NCI-H526 treated with DMSO at 0.1 percent for 48 hours (cell line): ENCODE measurements at regions not wholly inside any gene's neighbourhood (a gene's known extent, or its start where the extent isn't known, plus 50 kb on each side); places are given as distances from the start of the nearest gene placed in this dataset.
"Not testable (repeated sequence)": the region's sequence is repeated elsewhere in the genome, so short reads cannot be mapped to it uniquely, and the experiment has no call there.

Experiments used
- DNase-seq: peaks from one replicate; lab custom pipeline; 2025; lab: John Stamatoyannopoulos, UW

DNA sequence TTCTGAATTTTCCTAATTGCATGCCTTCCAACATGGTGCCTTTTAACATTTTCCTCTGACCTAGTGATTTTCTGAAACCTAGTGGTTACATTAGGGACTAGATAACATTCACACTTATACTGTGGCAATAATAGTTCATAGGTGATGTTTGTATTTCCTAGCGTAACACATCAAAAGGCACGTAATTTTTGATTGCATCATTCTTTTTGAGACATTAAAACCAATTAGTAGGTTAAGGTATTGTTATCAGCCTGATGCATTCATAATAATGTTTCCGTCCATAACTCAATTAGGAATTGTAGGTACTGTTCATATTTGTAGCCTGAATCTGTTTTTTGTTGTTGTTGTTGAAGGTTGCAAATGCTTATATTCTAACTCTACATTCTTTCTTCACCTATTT is 192.4 kb downstream of the ANXA1 start:
- no peak for DNase-seq

DNA sequence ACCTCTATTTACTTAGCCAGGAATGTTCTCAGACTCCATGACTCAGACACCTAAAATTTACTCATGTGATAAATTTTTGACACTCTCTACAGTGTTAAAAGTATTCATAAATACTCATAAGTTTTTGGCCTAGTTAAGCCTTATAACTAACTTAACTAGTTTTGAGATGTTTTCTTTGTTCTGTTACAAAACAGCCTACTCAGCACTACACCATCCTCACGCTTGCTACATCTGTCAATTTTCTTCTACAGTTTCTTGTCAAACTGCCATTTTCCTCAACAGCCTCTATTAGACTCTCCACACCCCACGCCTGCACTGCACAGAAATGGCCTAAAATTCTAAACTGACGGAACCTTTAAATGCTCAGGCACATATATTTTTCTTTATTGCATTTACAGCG is 195.5 kb downstream of the ANXA1 start:
- no peak for DNase-seq

DNA sequence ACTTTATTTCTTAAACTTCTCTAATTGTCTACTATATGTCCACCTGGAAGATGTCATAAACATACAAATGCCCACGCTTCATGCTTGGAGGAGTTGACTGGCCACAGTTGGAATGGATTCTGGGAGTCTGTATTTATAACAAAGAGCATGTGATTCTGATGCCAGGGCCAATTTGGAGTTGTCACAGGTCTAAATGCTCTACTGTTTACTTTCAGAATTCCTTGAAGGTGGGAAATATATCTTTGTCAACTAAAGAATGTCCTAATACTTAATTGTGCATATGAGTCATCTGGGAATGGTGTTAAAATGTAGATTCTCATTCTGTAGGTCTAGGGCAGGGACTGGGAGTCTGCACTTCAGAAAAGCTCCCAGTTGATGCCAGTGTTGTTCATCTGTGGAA is 196.1 kb downstream of the ANXA1 start:
- DNase-seq: no peak

DNA sequence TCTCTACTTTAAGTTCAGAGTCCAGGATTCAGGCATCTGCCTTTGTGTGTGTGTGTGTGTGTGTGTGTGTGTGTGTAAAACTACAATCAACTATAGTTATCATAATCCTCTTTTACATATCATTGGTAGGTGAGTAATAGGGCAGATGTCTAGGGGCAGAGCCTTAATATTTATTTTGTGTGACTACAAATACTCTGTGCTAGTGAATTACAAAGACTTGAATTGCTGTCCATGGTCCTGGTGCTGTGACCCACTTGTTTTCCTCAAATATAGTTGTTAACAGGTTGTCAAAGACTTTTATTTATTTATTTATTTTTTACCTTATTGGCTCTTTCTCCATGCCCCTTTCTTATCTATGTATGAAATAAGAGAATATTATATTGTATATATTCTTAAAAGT is 196.8 kb downstream of the ANXA1 start:
- no peak for DNase-seq

DNA sequence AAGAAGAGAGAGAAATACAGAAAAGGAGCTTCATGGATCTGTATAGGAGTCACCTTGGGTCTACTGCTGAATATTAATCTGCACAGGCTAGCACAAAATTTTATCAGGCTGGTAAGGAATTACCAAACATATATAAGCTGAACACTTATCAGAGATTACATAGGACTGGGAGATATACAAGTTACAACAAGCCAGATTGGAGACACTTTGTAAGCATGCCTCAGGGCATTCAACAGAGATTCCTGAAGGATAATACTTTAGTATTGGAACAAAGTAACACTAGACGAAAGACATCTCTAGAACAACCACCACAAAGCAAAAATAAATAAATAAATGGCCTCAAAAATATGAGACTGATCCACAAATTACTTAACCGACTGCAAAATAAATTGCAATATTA is 197.8 kb downstream of the ANXA1 start:
- no peak for DNase-seq

DNA sequence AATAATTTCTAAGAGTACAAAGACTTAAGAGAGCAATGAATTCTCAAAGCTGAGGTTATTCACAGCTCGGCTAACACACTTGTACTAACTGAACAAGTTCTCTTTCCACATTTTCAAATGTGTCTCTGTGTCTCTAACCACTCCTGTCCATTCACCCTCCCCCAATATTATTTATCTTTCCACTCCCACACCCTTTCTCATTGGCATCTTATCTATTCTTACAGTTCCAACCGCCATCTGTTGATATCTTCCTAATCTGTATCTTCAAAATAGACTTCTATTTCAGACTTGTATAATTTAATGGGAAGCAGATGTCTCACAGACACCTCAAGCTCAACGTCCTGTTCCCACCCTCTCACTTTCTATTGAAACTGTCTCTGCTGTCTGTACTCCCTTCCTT is 205.9 kb downstream of the ANXA1 start:
- no peak for DNase-seq

DNA sequence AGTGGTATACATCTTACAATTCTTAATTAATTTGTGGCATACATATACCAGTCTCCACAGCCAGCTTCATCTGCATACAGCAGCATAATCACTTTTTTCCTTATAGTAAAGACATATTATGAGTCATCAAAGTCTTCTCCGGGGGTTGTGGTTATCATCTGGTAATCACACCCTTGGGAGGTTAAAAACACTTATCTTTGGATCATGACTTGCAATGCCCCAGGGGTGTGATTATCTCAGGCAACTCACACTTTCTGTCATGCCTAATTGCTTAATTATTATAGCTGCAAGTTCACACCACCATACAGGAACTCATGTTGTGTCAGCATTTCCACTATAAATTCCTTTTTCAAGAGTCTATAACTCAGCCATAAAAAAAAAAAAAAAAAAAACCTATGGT is 218.4 kb downstream of the ANXA1 start:
- DNase-seq: no peak

DNA sequence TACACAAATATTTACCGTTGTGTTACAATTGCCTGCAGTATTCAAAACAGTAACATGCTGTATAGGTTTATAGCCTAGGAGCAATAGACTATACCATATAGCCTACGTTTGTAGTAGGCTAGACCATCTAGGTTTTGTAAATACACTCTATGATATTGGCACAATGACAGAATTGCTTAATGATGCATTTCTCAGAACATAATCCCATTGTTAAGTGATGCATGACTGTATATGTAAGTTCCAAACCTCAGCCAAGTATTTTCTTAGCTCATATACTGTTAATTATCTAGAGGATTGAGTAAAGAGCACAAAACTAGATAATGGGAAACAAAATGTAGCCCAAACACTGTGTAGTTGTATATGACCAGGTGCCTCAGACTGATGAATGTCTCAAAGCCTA is 220.1 kb downstream of the ANXA1 start:
- DNase-seq: no peak

DNA sequence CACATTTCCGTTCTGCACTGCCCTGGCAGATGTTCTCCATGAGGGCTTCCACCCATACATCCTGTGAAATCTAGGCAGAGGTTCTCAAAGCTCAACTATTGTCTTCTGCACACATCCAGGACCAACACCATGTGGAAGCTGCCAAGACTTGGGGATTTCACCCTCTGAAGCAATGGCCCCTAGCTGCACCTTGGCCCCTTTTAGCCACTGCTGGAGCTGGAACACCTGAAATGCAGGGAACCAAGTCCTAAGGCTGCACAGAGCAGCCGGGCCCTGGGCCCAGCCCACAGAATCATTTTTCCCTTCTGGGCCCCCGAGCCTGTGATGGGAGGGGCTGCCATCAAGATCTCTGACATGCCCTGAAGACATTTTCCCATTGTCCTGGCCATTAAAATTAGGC is 228.7 kb downstream of the ANXA1 start:
- no peak for DNase-seq

DNA sequence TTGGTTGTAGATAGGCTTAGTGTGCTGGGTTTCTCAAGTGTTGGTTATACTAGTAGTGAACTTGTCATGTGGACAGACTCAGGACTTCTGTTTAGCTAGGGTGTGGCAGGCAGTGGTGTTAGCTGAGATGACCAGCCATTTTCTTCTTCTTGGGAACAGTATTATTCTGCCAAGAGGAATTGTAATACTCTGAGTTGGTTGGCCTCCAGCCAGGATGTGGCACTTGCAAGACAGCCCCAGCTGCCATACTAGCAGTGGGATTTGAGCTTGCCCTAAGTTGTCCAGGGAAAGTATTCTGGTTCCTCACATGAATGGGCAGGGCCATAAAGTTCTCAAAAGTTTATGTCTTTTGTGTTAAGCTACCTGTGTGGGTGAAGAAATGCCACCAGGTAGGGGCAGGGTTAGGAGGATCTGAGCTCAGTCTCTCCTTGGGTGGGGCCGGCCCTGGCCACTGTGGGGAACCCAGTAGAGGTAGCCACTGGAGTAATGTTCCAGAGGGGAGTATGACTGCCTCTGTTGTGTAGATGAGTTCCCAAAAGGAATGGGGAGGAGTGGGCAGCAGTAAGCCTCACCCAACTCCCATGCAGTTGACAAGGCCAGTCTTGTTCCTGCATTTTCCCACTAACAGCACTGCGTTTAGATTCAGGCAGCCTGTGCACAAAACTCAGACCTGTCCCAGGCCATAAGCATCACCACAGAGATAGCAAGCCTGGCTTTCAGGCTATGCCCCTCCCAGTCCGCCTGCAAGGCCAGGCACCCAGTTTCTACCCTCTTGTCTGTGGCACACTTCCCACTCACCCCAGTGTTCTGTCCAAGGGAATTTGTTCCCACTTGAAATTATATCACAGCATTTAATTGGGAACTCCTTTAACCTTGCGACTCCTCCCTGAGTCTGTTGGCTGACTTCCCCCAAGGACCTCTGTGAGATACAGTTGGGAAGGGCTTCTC is 250.7 kb downstream of the ANXA1 start:
- no peak for DNase-seq

DNA sequence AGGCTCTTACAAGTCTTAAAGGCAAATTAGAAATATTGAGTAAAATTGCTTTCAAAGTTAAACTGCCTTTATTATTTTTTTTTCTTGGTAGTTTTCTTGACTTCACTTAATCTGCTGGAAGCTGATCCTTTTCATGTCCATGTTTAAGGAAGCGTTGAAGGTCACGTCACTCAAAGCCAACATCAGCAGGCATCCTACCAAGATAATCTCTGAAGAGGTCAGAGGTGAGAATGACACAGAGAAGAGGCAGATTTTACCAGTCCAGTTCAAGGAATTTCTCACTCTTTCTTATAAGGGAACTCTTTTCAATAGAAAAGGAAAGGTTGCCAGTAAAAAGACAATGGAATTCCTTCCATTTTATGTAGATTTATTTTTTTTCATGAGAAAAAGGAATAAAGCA is 259.8 kb downstream of the ANXA1 start:
- DNase-seq: no peak

DNA sequence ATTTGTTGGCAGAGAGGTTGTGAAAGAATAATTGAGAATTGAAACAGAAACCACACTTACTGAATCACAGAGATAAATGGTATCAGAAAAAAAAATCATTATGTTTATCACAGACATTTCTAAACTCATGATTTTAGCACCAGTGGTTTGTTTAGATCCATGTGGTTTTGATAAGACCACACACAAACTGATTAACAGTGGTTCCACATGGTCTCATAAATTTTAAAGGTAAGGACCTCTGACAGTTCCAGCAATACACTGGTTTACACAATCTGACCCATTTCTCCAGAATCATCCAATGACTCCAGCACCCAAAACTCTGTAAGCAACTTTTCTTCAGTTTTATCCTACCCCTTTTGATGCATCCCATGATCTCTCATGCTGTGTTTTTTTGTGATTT is 261.2 kb downstream of the ANXA1 start:
- no peak for DNase-seq

DNA sequence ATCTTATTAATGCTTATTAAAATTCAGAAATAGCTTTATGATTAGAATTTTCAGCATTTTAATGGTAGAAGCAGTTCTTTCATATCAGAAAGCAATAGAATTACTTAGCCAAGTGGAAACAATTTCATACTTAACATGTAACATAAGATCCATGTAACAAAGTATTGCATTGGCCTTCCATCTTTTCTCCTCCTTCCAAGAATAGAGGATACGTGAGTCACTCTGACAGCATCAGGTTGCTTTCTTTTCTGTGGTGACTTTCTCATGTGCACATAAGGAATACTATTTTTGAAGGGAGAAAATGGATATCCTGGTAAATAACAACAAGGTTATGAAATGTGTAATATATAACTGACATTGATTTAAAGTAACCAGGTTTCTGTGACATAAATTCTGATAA is 272.2 kb downstream of the ANXA1 start:
- DNase-seq: no peak

DNA sequence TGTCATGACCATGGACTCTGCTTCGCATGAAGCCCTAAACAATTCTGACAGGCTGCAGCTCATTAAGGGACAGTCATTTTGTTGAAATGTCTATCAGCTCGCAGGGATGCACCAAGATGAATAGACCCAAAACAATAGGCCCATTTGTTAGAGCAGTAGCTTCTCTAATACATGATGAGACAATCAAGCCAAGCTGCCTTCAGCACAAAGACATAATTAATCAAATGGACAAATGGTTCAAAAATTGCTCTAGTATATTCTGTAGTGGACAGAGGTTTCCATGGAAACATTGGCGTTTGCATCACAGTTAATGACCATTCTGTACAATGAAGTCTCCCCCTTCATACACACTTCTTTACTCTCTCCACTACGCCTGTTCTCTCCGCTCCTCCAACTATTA is 274.6 kb downstream of the ANXA1 start:
- DNase-seq: no peak

DNA sequence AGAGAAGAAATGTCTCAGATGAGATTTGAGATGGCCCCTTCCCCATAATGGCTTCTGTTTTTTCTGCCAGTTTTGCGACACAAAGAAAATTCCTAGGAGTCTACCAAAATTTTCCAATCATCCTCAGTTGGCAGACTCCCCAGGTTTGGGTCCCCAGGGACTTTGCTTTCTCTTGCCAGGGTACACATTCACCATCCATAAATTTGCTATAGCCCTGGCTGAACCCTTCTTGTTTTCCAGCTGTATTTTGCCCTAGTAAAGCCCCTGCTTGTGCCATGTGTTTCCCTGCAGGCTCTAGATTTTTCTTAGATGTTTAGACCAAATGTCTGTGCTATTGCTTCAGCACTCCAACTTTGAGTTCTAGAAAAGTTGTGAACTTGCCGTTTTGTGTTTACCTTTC is 283.2 kb downstream of the ANXA1 start:
- no peak for DNase-seq

DNA sequence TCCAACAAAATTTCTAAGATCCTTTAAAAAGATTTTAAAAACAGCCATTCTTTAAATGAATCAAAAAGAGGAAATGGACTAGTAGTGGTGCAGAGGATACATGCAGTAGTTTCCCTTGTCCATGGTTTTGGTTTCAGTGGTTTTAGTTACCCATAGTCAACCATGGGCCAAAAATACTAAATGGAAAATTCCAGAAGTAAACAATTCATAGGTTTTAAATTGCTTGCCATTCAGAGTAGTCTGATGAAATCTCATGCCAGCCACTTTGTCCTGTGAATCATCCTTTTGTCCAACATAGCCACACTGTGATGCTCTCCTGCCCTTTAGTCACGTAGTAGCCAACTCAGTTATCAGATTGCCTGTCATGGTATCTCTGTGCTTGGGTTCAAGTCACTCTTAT is 286.1 kb downstream of the ANXA1 start:
- DNase-seq: no peak

DNA sequence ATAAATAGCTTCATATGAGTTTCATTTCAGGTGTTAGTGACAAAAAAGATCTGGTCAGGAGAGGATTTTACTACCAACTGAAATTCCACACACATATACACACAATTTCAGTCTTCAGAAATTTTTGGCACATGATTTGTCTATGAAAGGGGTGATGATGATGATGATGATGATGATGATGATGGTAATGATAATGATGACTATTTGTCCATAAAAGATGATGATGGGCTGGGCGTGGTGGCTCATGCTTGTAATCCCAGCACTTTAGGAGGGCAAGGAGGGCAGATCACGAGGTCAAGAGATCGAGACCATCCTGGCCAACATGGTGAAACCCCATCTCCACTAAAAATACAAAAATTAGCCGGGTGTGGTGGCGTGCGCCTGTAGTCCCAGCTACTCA is 288.2 kb downstream of the ANXA1 start:
- DNase-seq: not testable (repeated sequence)

DNA sequence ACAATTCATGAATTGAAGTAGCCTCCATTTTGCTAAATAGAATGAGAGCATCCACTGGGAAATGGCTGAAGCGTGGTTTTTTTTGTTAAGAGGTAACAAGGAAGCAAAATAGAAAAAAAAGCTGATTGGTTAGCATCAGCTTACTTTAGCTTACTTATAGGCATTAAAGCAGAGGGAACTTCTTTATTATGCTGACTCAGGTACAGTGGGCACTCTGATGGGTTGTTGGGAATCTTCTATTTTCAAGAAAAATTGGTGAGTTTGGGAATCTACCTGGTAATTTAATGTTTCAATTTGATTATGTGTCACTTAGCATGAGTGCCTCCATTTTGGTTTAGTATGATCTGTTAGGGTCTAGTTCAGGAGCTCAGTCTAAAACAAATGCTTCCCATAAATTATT is 289.6 kb downstream of the ANXA1 start:
- DNase-seq: no peak

DNA sequence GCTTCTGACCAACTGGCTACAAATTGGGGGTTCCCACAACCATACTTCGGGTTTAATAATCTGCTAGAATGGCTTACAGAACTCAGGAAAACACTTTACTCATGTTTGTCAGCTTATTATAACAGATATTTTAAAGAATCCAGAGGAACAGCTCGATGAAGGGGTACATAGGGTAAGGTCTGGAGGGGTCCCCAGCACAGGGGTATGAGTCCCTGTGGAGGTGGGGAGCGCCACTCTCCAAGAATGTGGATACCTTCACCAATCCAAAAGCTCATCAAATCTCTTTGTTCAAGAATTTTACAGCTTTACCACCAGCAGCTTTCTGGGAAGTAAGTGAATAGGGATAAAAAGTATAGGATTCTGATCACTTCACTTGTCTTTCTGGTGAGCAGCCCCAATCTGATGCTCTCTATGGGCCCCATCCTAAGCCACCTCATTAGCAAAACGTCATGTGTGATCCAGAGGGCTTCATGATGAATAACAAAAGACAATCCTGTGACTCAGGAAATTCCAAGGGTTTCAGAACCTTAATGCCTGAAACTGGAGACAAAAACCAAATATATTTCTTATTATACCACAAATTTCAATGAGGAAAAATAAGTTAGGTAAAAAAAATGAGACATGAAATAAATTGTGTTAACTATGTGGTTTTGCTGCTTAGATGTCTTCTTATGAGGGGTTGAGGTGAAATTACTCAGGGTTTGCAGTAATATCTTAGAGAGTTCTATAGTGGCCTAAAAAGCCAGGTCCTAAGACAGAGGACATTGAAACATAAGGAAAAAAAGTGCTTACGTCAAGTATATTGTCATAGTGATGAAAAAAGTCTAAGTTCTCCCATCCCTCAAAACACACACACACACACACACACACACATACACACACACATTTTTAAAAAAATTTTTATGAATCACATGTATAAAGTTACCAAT is 290.5 kb downstream of the ANXA1 start:
- DNase-seq: no peak

DNA sequence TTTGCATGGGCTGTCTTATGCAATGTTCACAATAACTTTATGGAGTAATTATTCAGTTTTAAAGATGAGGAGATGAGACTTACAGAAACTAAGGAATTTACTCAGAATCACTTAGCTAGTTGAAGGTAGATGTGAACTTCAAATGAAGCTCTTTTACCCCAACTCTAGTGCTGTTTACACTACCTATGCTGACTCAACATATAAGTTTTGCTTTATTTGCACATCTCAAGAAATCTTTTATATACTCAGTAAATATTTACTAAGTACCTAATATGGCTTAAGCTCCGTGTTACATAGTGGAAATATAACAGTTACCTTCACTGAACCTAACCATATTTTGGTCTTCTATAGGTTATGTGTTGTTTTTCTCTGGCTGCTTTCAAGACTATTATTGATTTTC is 293.2 kb downstream of the ANXA1 start:
- DNase-seq: no peak

DNA sequence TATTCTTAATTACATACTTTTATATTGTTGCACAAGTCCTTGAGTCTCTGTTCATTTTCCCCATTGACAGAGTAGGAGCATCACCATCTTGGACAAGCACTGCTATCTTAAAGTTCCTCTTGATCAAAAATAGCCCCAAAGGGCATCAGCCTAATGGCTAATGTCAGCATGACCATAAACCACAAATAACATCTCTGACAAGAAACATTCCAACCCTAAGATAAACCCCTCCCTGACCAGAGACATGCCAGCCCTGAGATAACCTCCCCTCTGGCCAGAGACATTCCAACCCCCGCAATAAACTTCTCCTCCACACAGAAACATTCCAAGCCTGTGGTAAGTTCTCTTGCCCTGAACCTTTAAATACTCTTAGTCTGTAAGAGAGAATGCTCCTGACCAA is 293.7 kb downstream of the ANXA1 start:
- not testable (repeated sequence) for DNase-seq

DNA sequence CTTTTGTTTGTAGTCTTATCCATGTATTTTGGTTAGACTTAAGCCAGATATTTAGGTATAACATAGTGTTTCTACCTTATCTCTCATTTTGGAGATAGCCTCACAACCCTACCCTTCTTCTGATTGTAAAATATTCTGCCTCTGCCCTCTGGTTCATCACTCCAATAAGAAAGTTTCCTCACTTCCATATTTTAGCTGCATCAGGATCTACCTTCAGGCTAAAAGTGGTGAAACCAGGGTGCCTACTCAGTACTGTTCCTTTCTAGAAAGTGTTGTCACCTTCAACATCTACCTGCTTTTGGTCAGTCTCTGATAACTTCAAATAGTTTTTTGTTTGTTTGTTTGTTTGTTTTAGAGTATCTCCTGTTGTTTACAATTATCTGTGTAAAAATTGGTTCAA is 294.6 kb downstream of the ANXA1 start:
- no peak for DNase-seq

DNA sequence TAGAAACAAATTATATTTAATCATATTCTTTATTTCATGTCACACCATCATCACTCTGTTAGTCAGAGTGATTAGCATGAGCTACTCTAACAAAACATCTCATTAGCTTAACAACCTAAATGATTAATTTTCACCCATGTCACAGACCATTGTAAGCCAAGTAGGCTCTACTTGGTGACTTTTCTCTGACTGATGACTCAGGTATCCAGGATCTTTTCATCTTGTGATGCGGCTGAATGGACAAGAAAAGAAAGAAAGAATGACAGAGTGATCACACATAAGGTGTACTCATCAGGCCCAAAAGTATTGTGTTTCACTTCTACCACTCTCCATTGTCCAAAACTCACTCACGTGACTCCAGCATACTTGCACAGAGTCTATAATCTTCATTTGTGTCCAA is 299.3 kb downstream of the ANXA1 start:
- no peak for DNase-seq
